Femur (tissue), 1 donor: ENCODE measurements at regions not wholly inside any gene's neighbourhood (a gene's known extent, or its start where the extent isn't known, plus 50 kb on each side); places are given as distances from the start of the nearest gene placed in this dataset.
"Not testable (repeated sequence)": the region's sequence is repeated elsewhere in the genome, so short reads cannot be mapped to it uniquely, and the experiment has no call there.

Experiments used
- DNase-seq: peaks from one replicate; pipeline ENCODE4 v3.0.0-alpha.2; 2017

GRCh38 chr15:38073178-38073946 lies 138.9 kb downstream of the TMCO5A start:
- peak; percentile 31 for DNase-seq

DNA sequence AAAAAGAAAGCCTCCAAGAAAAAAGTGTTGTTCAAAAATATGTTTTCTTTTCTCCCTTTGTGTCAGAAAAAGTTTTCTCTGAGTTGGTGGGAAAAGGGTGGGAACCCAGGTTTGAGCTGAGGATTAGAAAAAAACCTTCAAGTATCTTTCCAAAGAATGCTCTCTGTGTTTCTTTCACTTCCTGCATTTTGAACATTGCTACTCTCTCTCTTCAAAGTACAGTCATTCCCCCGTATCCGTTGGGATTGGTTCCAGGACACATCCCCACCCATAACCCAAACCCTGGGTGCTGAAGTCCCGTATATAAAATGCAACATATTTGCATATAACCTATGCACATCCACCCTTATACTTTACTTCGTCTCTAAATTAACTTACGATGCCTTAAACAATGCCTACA lies 139.6 kb downstream of the TMCO5A start:
- no peak for DNase-seq

GRCh38 chr15:38075466-38075865 lies 141.0 kb downstream of the TMCO5A start:
- DNase-seq: no peak

DNA sequence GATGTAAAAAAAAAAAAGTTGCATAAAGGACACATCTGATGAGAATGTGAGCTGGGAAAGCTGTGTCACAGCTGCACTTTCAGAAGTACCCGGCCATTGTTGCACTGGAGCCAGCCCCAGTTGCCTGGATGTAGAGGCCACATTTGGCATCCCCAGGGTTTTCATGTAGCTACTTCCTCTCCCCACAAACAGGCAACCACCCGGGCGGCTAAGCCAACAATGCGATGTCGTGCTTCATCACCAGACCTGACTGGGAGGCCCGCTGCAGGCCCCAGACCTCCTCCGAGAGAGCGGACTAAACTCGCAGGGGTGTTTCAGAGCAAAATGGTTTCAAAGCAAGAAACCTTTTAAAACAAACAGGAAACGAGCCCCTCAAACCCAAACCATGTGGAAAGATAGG lies 142.3 kb downstream of the TMCO5A start:
- peak; percentile 69 for DNase-seq

DNA sequence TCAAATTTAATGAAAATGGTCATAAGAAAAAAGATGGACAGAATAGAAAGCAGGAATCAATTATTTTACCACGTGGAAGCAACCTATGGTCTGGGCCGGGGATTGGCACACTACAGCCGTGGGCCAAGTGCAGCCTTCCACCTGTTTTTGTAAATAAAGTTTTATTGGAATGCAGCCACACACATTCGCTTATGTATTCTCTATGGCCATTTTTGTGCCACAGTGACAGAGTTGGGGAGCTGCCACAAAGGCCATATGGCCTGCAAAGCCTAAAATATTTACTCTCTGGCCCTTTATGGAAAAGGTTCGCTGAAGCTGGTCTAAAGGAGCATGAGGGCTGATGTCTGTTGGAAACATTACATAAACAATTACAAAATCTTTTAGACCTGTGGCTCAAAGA lies 144.8 kb downstream of the TMCO5A start:
- no peak for DNase-seq

GRCh38 chr15:38080651-38081275 lies 146.3 kb downstream of the TMCO5A start:
- no peak for DNase-seq

- no peak for DNase-seq
These were observed 149.8 kb downstream of the TMCO5A start for GRCh38 chr15:38084289-38084688.

DNA sequence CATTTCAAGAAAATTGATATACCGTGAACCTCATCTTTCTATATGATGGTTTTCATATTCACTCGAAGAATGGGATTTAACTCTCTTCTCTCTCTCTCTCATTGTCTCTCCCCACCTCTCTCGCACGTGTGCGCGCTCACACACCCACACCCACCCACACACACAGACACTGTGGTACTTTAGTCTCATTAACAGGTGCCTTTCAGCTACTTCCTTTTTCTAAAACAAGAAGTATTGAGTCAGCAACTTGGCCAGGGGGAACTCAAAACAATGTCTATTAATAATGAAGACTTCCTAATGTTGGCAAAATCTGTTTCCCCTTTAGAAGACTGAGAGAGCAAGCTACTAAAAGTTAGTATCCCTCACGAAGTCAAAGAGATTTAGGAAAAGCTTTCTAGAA lies 150.7 kb downstream of the TMCO5A start:
- no peak for DNase-seq

GRCh38 chr15:38085931-38086568 lies 151.6 kb downstream of the TMCO5A start:
- DNase-seq: no peak

- DNase-seq: no peak
These were observed 152.2 kb downstream of the TMCO5A start for GRCh38 chr15:38086611-38087010.

- no peak for DNase-seq
These were observed 154.5 kb downstream of the TMCO5A start for GRCh38 chr15:38088971-38089370.

DNA sequence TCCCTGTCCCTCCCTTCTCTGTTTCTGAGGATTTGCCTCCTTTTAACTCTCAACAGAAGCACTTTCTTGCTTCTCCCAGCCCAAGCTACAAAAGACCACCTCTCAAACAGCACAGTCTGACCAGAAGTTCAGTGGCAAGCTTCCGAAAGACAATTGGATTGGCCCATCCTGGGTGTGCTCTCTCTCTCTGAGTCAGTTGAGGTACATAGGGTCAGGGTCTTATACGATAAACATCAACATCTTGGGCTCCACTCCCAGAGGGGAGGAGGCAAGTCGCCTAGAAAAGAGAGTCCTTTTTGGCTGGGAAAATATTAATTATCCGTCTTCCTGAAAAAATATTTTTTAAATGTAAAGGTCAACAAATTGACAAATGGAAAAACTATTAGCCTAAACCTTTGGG lies 155.8 kb downstream of the TMCO5A start:
- DNase-seq: no peak

DNA sequence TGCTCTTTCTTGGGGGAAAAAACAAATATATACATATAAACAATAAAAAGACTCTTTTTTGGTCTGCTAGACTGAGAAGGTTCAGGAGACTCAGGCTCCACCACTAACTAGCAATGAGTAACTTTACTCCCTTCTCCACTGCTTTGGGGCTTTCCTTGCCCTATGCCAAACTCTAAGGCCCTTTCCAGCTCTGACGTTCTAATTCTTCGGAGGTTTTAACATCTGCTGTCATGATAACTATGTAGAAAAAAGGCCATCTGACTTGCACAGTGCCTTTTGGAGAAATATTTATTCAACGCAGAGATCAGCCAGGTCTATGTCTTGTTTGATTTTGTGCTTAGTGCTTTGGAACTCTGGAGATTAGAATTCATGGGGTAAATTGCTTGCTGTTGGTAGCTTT lies 156.2 kb downstream of the TMCO5A start:
- DNase-seq: no peak

DNA sequence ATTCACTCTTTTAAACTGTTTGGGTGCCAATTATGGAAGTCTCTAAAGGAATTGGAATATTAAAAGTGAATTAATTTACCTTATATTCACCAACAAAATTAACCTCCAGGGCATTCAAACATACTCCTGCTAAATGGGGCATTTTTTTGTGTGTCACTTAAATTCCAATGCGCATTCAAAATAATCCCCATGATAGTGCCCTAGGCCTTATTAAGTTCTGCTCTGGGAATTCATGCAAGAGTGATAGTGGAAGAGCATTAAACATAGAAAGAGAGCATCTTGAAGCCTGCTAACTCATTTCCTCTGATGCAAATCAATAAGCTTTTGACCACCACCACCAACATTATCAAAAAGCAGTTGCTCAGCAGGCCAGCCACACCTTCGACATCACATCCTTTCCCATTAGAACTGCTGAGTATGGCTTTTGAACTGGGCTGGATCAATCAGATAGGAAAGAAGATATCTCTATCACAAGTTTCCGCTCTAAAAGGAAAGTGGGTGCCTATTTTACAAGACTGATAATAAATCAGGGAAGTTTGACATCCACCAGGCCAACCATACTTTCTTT lies 156.7 kb downstream of the TMCO5A start:
- no peak for DNase-seq

DNA sequence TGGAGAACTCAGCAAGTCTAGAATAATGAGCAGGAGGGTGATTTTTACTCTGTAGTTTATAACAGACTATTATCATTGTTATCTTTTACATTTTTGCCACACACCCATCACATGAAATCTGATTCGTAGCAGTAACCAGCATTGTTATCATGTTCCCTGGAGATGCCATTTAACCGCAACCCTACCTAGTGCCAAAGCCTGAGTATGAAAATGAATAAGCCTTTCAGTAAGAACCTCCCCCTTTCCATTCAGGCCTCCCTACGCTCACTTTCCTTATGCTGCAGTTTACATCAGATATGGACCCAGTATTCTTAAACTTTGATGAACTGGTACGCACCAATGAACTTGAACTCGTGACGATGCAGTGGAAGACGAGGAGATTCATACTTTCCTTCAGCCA lies 158.7 kb upstream of the SPRED1 start:
- DNase-seq: no peak

DNA sequence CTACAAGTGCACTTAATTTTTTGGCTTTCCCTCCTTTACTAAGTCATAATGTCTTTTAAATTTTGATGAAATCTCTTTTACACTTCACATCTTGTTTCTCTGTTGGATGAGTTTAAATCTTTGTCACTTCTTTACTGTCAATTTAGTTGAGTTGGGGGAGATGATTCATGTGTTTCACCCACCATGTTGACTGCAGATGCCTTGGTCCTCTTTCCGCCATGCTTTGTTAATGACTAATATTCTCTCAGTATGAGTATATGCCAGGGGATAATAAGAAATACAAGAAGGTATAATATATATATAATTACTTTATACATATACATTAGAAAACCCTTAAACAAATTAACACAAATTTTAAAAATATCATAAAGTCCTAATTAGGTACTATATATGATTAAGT lies 149.7 kb upstream of the SPRED1 start:
- no peak for DNase-seq

- DNase-seq: no peak
These were observed 149.1 kb upstream of the SPRED1 start for GRCh38 chr15:38103564-38103963.

- no peak for DNase-seq
These were observed 141.6 kb upstream of the SPRED1 start for GRCh38 chr15:38111070-38111469.

- DNase-seq: no peak
These were observed 140.2 kb upstream of the SPRED1 start for GRCh38 chr15:38112406-38112805.

- no peak for DNase-seq
These were observed 137.5 kb upstream of the SPRED1 start for GRCh38 chr15:38115121-38115520.

DNA sequence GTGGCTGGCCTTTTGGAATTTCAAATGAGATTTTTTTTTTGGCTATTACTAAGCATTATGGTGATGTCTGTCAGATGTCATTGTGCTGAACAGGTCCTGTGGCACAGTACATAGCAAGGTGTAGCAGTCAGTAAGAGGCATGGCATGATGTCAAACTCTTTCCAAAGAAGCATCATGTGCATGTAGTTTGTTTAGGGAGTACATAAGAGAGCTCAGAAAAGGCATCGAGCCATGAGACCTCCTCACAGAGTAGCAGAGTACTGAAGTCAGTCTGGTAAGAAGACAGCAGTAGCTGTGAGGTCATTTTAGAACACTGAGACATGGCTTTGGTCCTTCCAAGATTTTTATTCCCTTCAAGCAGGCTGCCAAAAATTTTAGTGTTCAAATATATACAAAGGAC lies 134.9 kb upstream of the SPRED1 start:
- DNase-seq: no peak

DNA sequence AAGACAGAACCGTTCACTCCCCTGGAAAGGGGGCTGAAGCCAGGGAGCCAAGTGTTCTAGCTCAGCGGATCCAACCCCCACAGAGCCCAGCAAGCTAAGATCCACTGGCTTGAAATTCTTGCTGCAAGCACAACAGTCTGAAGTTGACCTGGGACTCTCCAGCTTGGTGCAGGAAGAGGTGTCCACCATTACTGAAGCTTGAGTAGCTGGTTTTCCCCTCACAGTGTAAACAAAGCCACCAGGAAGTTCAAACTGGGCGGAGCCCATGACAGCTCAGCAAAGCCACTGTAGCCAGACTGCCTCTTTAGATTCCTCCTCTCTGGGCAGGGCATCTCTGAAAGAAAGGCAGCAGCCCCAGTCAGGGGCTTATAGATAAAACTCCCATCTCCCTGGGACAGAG lies 132.8 kb upstream of the SPRED1 start:
- not testable (repeated sequence) for DNase-seq

DNA sequence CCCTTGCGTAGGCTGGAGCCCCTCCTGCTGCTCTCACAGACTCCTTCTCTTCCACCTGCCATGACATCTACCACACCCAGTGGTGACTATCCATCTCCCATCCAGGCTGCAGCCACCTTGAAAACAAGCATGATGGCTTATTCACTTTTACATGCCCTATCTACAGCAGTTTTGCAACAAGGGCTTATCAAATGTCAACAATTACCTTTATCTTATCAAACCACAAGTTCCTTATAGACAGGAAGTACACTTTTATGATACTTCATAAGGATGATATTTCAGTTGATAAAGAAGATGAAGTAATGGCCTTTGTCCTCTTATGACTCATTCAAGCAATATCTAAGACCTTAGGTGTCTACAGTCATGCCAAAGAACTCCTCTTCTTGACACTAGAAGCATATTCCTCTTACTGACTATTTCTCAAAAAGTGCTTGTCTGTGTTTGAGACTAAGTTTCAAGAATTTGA lies 125.3 kb upstream of the SPRED1 start:
- DNase-seq: no peak

GRCh38 chr15:38128341-38128781 lies 124.3 kb upstream of the SPRED1 start:
- no peak for DNase-seq
